ENCODE measurements at regions not wholly inside any gene's neighbourhood (a gene's known extent, or its start where the extent isn't known, plus 50 kb on each side); places are given as distances from the start of the nearest gene placed in this dataset.

- Histone ChIP-seq H3K9me3 (no peaks in the 10 kb centered on the region), H3K4me3 (no peak overlapping the region), H3K4me1 (no peaks in the 10 kb centered on the region), H3K27me3 (ENCODE audit: low read depth) (peaks cover 3% of the 10 kb centered on the region; the same call in 1 of the 2 replicates), H3K36me3 (replicated peaks) (no peaks in the 10 kb centered on the region)
- no peak for DNase-seq (ENCODE audit: low spot score in 2 of 2)
- in situ Hi-C loops (cut with MboI; ENCODE audit: low sequenced_read_pairs) = loop anchor here (25.0 kb wide), 1 partner anchor 105 kb away; no protein-coding TSS in a partner anchor
These were observed 415.1 kb downstream of the MLLT3 start for GRCh38 chr9:20207176-20207575.

- Histone ChIP-seq H3K9me3 (no peaks in the 10 kb centered on the region), H3K27me3 (ENCODE audit: low read depth) (peaks cover 3% of the 10 kb centered on the region; the same call in 1 of the 2 replicates), H3K4me1 (no peaks in the 10 kb centered on the region), H3K4me3 (no peak overlapping the region), H3K36me3 (replicated peaks) (no peaks in the 10 kb centered on the region)
- in situ Hi-C loops (cut with MboI; ENCODE audit: low sequenced_read_pairs) = loop anchor here (25.0 kb wide), 1 partner anchor 106 kb away; no protein-coding TSS in a partner anchor
- no peak for DNase-seq (ENCODE audit: low spot score in 2 of 2)
These were observed 416.5 kb downstream of the MLLT3 start for GRCh38 chr9:20205821-20206220.

- no peak for DNase-seq (ENCODE audit: low spot score in 2 of 2)
- in situ Hi-C loops (cut with MboI; ENCODE audit: low sequenced_read_pairs) = loop anchor here (25.0 kb wide), 1 partner anchor 111 kb away; no protein-coding TSS in a partner anchor
- Histone ChIP-seq H3K9me3 (no peaks in the 10 kb centered on the region), H3K4me3 (no peak overlapping the region), H3K27me3 (ENCODE audit: low read depth) (peaks cover 3% of the 10 kb centered on the region; the same call in 1 of the 2 replicates), H3K4me1 (no peaks in the 10 kb centered on the region), H3K36me3 (replicated peaks) (no peaks in the 10 kb centered on the region)
These were observed 412.2 kb upstream of the SLC24A2 start for GRCh38 chr9:20200991-20201431.

- Histone ChIP-seq H3K4me3 (no peak overlapping the region), H3K27me3 (ENCODE audit: low read depth) (peaks cover 3% of the 10 kb centered on the region; the same call in 1 of the 2 replicates), H3K36me3 (replicated peaks) (no peaks in the 10 kb centered on the region), H3K4me1 (no peaks in the 10 kb centered on the region), H3K9me3 (no peaks in the 10 kb centered on the region)
- in situ Hi-C loops (cut with MboI; ENCODE audit: low sequenced_read_pairs) = loop anchor here (25.0 kb wide), 1 partner anchor 112 kb away; no protein-coding TSS in a partner anchor
- DNase-seq (ENCODE audit: low spot score in 2 of 2) = no peak
These were observed 411.7 kb upstream of the SLC24A2 start for GRCh38 chr9:20200581-20200980.

- H3K36me3 ChIP-seq (replicated peaks) = no peaks in the 10 kb centered on the region
- H3K4me3 ChIP-seq = no peak overlapping the region
- H3K27me3 ChIP-seq (ENCODE audit: low read depth) = peaks cover 3% of the 10 kb centered on the region; the same call in 1 of the 2 replicates
- H3K4me1 ChIP-seq = no peaks in the 10 kb centered on the region
- no peak for DNase-seq (ENCODE audit: low spot score in 2 of 2)
- in situ Hi-C loops (cut with MboI; ENCODE audit: low sequenced_read_pairs) = no loop called here
- no peaks in the 10 kb centered on the region for H3K9me3 ChIP-seq
These were observed 410.3 kb upstream of the SLC24A2 start for GRCh38 chr9:20199111-20199510.

- H3K9me3 ChIP-seq = no peaks in the 10 kb centered on the region
- in situ Hi-C loops (cut with MboI; ENCODE audit: low sequenced_read_pairs) = no loop called here
- no peak for DNase-seq (ENCODE audit: low spot score in 2 of 2)
- H3K4me3 ChIP-seq = no peak overlapping the region
- H3K27me3 ChIP-seq (ENCODE audit: low read depth) = peaks cover 3% of the 10 kb centered on the region; the same call in 1 of the 2 replicates
- H3K36me3 ChIP-seq (replicated peaks) = no peaks in the 10 kb centered on the region
- no peaks in the 10 kb centered on the region for H3K4me1 ChIP-seq
These were observed 409.3 kb upstream of the SLC24A2 start for GRCh38 chr9:20197976-20198685.

DNA sequence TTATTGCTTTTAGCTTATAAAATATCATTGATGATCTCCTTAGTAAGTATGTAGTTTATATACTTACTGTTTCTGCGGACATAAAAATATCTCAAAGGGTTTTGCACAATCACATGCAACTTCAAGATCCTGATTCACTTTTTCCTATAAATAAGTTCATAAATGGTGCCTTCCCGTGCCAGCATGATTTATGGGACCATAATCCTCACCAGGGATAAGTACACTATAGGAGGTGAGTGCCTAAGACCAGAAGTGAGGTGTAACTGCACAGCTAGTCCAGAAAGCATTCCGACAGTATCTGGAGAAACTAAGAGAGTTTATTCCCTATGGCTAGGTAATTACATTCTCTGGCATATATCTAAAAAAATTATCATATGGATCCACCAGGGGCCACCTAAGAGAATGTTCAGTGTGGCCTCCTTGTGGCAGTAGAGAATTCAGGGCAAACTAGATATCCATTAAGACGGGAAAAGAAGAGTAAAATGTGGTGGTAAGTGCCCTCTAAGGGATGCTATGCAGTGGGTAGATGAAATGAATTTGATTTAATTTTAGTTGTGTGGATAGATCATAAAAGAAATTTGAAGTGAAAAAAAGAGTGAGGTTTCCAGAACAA, 402.5 kb upstream of the SLC24A2 start:
- Histone ChIP-seq H3K4me3 (no peak overlapping the region), H3K27me3 (ENCODE audit: low read depth) (no peaks in the 10 kb centered on the region; the same call in 1 of the 2 replicates), H3K36me3 (replicated peaks) (no peaks in the 10 kb centered on the region), H3K4me1 (no peaks in the 10 kb centered on the region), H3K9me3 (no peaks in the 10 kb centered on the region)
- in situ Hi-C loops (cut with MboI; ENCODE audit: low sequenced_read_pairs) = no loop called here
- DNase-seq (ENCODE audit: low spot score in 2 of 2) = no peak

DNA sequence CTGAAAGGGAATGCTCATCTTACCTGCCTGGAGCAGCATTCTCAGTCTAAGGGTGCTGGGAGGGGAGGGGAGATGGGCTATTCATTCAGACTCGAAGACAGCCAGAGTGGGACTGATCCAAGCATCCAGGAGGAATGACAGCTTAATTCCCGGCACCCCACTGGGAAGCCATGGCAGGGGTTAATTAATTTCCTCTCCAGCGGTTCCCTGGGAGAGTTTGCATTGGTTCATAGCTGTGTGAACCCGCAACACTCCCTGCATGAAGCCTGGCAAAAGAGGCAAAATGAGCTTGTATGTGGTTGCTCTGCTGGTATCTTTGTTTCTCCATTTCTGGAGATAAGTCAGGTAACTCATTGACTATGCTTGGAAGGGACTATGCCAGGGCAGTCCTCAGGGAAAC, 401.0 kb upstream of the SLC24A2 start:
- Histone ChIP-seq H3K36me3 (replicated peaks) (no peaks in the 10 kb centered on the region), H3K9me3 (no peaks in the 10 kb centered on the region), H3K4me3 (no peak overlapping the region), H3K27me3 (ENCODE audit: low read depth) (no peaks in the 10 kb centered on the region; the same call in 1 of the 2 replicates), H3K4me1 (no peaks in the 10 kb centered on the region)
- DNase-seq (ENCODE audit: low spot score in 2 of 2) = no peak
- in situ Hi-C loops (cut with MboI; ENCODE audit: low sequenced_read_pairs) = no loop called here

DNA sequence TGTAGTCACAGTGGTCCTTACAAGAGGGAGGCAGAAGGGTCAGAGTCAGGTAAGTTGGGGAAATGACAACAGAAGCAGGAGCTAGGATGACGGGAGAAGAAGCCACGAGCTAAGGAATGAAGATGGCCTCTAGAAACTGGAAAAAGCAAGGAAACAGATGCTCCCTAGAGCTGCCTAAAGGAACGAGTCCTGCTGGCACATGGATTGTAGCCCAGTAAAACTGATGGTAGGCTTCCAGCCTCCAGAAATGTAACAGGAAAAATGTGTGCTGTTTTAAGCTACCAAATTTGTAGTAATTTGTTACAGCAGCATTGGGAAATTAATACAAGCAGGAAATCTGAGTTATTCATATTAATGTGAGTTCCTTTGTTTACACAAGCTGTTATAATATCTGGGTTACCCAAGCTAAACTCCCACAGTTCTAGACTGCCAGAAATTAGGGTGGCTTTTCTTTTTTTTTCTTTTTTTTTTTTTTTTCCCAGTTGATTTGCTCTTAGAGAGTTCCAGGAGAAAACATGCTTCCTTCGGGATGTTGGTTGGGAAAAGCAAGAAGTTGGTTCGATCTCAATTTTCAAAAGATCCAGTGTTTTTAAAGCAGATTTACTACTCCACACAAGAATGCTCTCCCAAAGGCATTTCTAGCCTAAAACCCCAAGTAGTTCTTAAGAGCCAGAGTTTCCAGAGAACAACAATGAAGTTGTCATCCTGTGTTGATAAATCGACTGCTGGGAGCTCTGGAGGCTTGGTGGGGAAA, 400.0 kb upstream of the SLC24A2 start:
- DNase-seq (ENCODE audit: low spot score in 2 of 2) = no peak
- Histone ChIP-seq H3K27me3 (ENCODE audit: low read depth) (no peaks in the 10 kb centered on the region; the same call in 1 of the 2 replicates), H3K4me3 (no peak overlapping the region), H3K36me3 (replicated peaks) (no peaks in the 10 kb centered on the region), H3K4me1 (no peaks in the 10 kb centered on the region), H3K9me3 (no peaks in the 10 kb centered on the region)
- in situ Hi-C loops (cut with MboI; ENCODE audit: low sequenced_read_pairs) = no loop called here

DNA sequence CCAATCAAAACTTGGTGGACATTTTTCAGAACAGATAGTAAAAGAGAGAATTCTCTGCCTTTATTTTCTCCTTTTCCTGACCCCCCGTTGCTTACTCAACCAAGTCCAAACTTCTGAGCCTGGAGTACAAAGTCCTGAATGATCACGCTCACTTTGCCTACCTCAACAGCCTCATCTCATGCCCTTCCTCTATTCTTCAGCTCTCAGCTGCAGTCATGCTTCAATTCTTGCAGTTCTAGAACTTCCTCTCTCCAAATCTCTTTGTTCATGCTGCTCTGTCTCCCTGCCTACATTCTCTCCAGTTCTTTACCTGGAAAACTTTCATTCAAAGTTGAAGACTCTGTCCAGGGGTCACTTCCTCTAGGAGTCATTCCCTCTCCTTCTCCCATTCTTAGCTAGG, 398.5 kb upstream of the SLC24A2 start:
- Histone ChIP-seq H3K36me3 (replicated peaks) (no peaks in the 10 kb centered on the region), H3K27me3 (ENCODE audit: low read depth) (no peaks in the 10 kb centered on the region; the same call in 1 of the 2 replicates), H3K4me3 (no peak overlapping the region), H3K4me1 (no peaks in the 10 kb centered on the region), H3K9me3 (no peaks in the 10 kb centered on the region)
- no peak for DNase-seq (ENCODE audit: low spot score in 2 of 2)
- in situ Hi-C loops (cut with MboI; ENCODE audit: low sequenced_read_pairs) = no loop called here

GRCh38 chr9:20186823-20187222, 398.0 kb upstream of the SLC24A2 start:
- H3K9me3 ChIP-seq = no peaks in the 10 kb centered on the region
- DNase-seq (ENCODE audit: low spot score in 2 of 2) = no peak
- no peak overlapping the region for H3K4me3 ChIP-seq
- H3K4me1 ChIP-seq = no peaks in the 10 kb centered on the region
- in situ Hi-C loops (cut with MboI; ENCODE audit: low sequenced_read_pairs) = no loop called here
- no peaks in the 10 kb centered on the region for H3K27me3 ChIP-seq (ENCODE audit: low read depth)
- H3K36me3 ChIP-seq (replicated peaks) = no peaks in the 10 kb centered on the region

GRCh38 chr9:20186231-20186630, 397.4 kb upstream of the SLC24A2 start:
- Histone ChIP-seq H3K4me1 (no peaks in the 10 kb centered on the region), H3K4me3 (no peak overlapping the region), H3K36me3 (replicated peaks) (no peaks in the 10 kb centered on the region), H3K9me3 (no peaks in the 10 kb centered on the region), H3K27me3 (ENCODE audit: low read depth) (no peaks in the 10 kb centered on the region)
- DNase-seq (ENCODE audit: low spot score in 2 of 2) = no peak
- in situ Hi-C loops (cut with MboI; ENCODE audit: low sequenced_read_pairs) = no loop called here

DNA sequence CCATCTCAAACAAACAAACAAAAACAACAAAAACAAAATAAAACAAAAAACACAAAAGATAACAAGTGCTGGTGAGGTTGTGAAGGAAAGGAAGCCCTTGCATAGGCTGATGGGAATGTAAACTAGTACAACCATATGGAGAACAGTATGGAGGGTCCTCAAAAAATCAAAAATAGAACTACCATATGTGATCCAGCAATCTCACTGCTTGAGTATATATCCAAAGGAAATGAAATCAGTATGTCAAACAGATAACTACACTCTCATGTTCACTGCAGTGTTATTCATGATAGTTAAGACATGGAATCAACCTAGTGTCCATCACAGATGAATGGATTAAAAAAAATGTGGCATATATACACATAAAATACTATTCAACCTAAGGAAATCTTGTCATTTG, 395.7 kb upstream of the SLC24A2 start:
- no peak for DNase-seq (ENCODE audit: low spot score in 2 of 2)
- Histone ChIP-seq H3K27me3 (ENCODE audit: low read depth) (no peaks in the 10 kb centered on the region), H3K9me3 (no peaks in the 10 kb centered on the region), H3K4me3 (no peak overlapping the region), H3K36me3 (replicated peaks) (no peaks in the 10 kb centered on the region), H3K4me1 (no peaks in the 10 kb centered on the region)
- in situ Hi-C loops (cut with MboI; ENCODE audit: low sequenced_read_pairs) = no loop called here

All from HAP-1 (cell line).